Right lung (tissue), 2 donors: ENCODE measurements at regions not wholly inside any gene's neighbourhood (a gene's known extent, or its start where the extent isn't known, plus 50 kb on each side); places are given as distances from the start of the nearest gene placed in this dataset.

Experiments used
- DNase-seq, 2 donors: peaks; one replicate each; pipeline ENCODE4 v3.0.0-alpha.2; 2013

DNA sequence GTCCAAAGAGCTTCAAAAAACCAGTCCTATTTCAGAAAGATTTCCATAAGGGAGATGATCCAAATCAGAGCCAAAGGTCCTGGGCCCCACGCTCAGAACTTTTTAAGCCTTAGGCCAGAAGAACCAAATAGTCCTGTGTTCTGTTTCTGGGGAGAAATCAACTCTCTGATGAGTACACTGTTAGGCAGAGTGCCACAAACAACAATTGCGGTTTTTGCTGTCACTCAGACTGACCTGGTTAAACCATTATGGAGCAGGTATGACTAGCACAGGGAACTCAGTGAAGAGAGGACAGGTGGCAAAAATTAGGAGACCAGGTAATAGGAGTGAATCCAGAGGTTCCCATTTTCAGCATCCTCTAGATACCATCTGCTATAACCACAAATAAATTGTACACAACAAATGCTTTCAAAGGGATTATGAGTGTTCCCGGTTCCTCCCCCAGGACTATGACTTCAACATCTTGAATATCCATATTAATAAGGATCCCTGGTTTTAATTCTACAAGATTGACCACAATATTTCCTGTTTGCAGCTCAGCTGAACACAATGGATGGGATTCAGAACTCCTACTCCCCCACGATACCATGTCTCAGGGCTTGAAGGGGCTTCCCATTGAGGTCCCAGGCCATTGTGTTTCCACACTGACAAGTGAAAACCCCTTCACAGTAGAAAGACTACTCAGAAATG, 52.1 kb upstream of the FREM1 start:
- DNase-seq: no peak

DNA sequence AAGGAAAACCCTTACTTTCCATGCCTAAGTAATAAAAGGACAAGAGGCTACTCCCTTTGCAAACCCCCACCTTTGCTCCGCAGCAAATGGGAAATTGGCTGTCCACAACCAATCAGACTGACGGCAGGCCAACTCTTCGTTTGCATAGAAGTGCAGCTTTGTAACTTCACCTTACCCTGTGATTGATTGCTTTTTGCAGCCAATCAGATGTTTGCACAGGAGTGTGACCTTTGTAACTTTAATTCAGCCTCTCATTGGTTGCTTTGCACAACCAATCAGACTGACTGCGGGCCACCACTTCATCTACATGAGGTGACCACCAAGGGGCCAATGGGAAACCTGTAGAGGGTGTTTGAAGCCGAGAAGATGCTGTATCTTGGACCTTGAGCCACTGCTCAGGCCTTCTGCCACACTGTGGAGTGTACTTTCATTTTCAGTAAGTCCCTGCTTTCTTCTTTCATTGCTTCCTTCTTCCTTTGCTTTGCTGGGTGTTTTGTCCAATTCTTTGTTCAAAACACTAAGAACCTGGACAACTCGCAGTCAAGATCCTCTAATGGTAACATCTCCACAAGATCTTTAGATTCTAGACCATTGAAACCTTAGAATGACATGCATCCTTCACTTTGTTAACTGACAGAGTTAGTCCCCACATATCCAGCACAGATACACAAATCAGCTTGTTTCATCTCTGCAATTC, 51.3 kb upstream of the FREM1 start:
- DNase-seq: no peak

DNA sequence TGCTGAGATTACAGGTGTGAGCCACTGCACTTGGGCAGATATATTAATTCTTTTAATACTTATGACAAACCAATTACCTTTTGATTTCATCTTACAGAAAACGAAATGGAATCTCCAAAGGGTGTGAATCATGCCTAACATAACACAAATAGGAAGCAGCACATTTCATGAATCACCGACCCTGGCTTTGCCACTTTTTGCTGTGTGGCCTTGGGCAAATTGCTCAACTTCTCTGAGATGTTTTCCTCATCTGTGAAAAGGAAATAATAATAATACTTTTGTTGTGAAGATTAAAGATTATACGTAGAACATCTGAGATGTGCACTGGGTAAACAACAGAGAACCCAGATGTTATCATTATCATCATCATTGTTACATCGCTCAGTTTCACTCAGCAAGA, 50.7 kb upstream of the FREM1 start:
- no peak for DNase-seq
